SJCRH30 (cell line): ENCODE measurements at regions not wholly inside any gene's neighbourhood (a gene's known extent, or its start where the extent isn't known, plus 50 kb on each side); places are given as distances from the start of the nearest gene placed in this dataset.

Experiments used
- DNase-seq, 2 experiments: peaks; one replicate each; pipeline ENCODE4 v3.0.0-alpha.2; 2015 to 2020
- H3K27ac ChIP-seq: fragments of 250-450 bp; sonication (Bioruptor Pico); 2 replicates; pipeline ENCODE4 v1.5.1; 2020; ENCODE audit warnings: mild to moderate bottlenecking, moderate library complexity
- H3K27me3 ChIP-seq: fragments of 250-450 bp; sonication (Bioruptor Pico); 2 replicates; pipeline ENCODE4 v1.5.1; 2020; ENCODE audit warnings: mild to moderate bottlenecking, moderate library complexity
- H3K36me3 ChIP-seq: fragments of 250-450 bp; sonication (Bioruptor Pico); 2 replicates; pipeline ENCODE4 v1.5.1; 2020; ENCODE audit warnings: mild to moderate bottlenecking, moderate library complexity
- H3K4me1 ChIP-seq: fragments of 250-450 bp; sonication (Bioruptor Pico); 2 replicates; pipeline ENCODE4 v1.5.1; 2020; ENCODE audit warnings: mild to moderate bottlenecking, moderate library complexity
- H3K4me3 ChIP-seq: fragments of 250-450 bp; sonication (Bioruptor Pico); 2 replicates; pipeline ENCODE4 v1.5.1; 2020; ENCODE audit warnings: mild to moderate bottlenecking, moderate library complexity
- H3K9me3 ChIP-seq: fragments of 250-450 bp; sonication (Bioruptor Pico); replicated peaks from 2 replicates; pipeline ENCODE4 v1.5.1; 2020; ENCODE audit warnings: mild to moderate bottlenecking, moderate library complexity

- DNase-seq, result peak; percentile 54 to 56
- no peaks in the 10 kb centered on the region for H3K36me3 ChIP-seq
- H3K27ac ChIP-seq, result peak overlapping the region; percentile 79
- no peak overlapping the region for H3K4me3 ChIP-seq
- no peaks in the 10 kb centered on the region for H3K27me3 ChIP-seq
- no peaks in the 10 kb centered on the region for H3K9me3 ChIP-seq
- H3K4me1 ChIP-seq, result peaks cover 55% of the 10 kb centered on the region
Measured at GRCh38 chr21:22965455-22966135, 1967.4 kb downstream of the NCAM2 start.

DNA sequence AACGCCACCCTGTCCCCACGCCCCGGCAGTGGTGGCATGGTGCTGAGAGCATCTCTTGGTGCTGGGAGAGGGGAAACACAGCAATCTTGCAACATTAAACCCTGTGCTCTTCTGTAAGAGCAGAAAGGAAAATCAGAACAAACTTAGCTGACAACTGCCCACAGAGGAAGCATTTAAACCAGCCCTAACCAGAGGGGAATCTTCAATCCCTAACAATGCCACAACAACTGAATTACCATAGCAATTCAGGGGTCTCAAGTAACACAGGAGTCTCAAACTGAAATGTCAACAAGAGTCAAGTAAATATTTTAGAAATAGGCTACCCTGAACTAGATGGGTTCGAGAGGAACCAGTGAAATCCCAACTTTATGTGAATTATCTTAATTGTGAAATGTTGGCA, 1983.6 kb downstream of the NCAM2 start:
- no peaks in the 10 kb centered on the region for H3K36me3 ChIP-seq
- H3K4me3 ChIP-seq, result no peak overlapping the region
- H3K9me3 ChIP-seq, result peaks cover 5% of the 10 kb centered on the region; the same call in 1 of the 2 replicates
- no peak for DNase-seq
- H3K27ac ChIP-seq, result no peak overlapping the region
- no peaks in the 10 kb centered on the region for H3K4me1 ChIP-seq
- H3K27me3 ChIP-seq, result no peaks in the 10 kb centered on the region

GRCh38 chr21:22993144-22993543, 1994.9 kb downstream of the NCAM2 start:
- H3K27ac ChIP-seq, result peak overlapping the region; percentile 57
- peak; percentile 9 to 39 for DNase-seq
- no peaks in the 10 kb centered on the region for H3K27me3 ChIP-seq
- peaks cover 14% of the 10 kb centered on the region for H3K4me1 ChIP-seq
- no peaks in the 10 kb centered on the region for H3K9me3 ChIP-seq
- H3K4me3 ChIP-seq, result peak overlapping the region; percentile 45
- no peaks in the 10 kb centered on the region for H3K36me3 ChIP-seq

GRCh38 chr21:22993822-22994574, 1995.8 kb downstream of the NCAM2 start:
- peak overlapping the region; percentile 45 for H3K4me3 ChIP-seq
- peak; percentile 93 to 95 for DNase-seq
- no peaks in the 10 kb centered on the region for H3K36me3 ChIP-seq
- H3K4me1 ChIP-seq, result peaks cover 14% of the 10 kb centered on the region
- peak overlapping the region; percentile 57 for H3K27ac ChIP-seq
- no peaks in the 10 kb centered on the region for H3K27me3 ChIP-seq
- no peaks in the 10 kb centered on the region for H3K9me3 ChIP-seq

GRCh38 chr21:23003951-23004350, 2005.7 kb downstream of the NCAM2 start:
- H3K4me1 ChIP-seq, result no peaks in the 10 kb centered on the region
- H3K36me3 ChIP-seq, result no peaks in the 10 kb centered on the region
- H3K4me3 ChIP-seq, result no peak overlapping the region
- H3K27ac ChIP-seq, result no peak overlapping the region
- H3K9me3 ChIP-seq, result no peaks in the 10 kb centered on the region
- no peak for DNase-seq
- no peaks in the 10 kb centered on the region for H3K27me3 ChIP-seq

- Histone ChIP-seq H3K9me3 (no peaks in the 10 kb centered on the region), H3K4me3 (no peak overlapping the region), H3K27ac (no peak overlapping the region), H3K27me3 (no peaks in the 10 kb centered on the region), H3K4me1 (no peaks in the 10 kb centered on the region), H3K36me3 (no peaks in the 10 kb centered on the region)
- no peak for DNase-seq
Measured at GRCh38 chr21:23008601-23009202, 2010.5 kb downstream of the NCAM2 start.

GRCh38 chr21:23009360-23009759, 2011.2 kb downstream of the NCAM2 start:
- no peaks in the 10 kb centered on the region for H3K36me3 ChIP-seq
- H3K27me3 ChIP-seq, result no peaks in the 10 kb centered on the region
- no peaks in the 10 kb centered on the region for H3K9me3 ChIP-seq
- H3K4me3 ChIP-seq, result no peak overlapping the region
- no peaks in the 10 kb centered on the region for H3K4me1 ChIP-seq
- no peak for DNase-seq
- H3K27ac ChIP-seq, result no peak overlapping the region

DNA sequence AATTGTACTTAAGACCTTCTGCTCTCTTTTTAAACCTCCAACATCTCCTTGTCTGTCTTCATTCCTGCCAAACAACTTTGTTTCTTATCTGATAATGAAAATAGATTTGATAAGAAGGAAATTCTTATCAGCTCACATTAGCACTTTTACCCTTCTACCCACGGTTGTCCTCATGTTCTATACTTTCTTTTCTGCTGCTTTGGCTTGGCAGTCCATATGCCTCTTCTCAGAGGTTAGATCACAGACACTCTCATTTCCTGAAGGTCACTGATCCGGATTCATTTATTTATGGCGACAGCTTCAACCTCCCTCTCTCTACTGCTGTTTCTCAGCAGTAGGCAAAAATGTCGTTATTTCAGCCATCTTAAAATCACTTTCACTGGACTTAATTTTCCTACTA, 2015.8 kb downstream of the NCAM2 start:
- H3K27ac ChIP-seq, result no peak overlapping the region
- H3K4me3 ChIP-seq, result no peak overlapping the region
- H3K36me3 ChIP-seq, result no peaks in the 10 kb centered on the region
- no peaks in the 10 kb centered on the region for H3K4me1 ChIP-seq
- no peak for DNase-seq
- no peaks in the 10 kb centered on the region for H3K9me3 ChIP-seq
- no peaks in the 10 kb centered on the region for H3K27me3 ChIP-seq

DNA sequence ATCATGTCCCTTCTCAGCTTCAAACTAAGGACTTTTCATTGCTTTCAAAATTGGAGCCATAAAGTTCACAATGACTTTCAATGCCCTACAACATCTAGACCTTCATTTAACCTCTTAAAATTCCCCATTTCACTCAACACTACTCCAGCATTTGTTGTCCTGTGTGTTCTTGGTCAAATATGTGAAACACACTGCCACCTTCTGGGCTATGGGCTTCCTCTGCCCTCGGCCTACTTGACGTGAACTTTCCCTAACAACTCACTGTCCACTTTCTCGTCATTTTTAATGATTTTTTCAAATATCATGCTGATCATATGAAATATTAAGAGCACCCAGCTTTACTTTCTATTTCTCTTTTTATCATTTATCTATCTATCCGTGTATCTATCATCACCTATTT, 2018.4 kb downstream of the NCAM2 start:
- DNase-seq, result peak; percentile 41 to 66
- H3K36me3 ChIP-seq, result no peaks in the 10 kb centered on the region
- no peaks in the 10 kb centered on the region for H3K9me3 ChIP-seq
- H3K4me3 ChIP-seq, result no peak overlapping the region
- no peaks in the 10 kb centered on the region for H3K4me1 ChIP-seq
- no peaks in the 10 kb centered on the region for H3K27me3 ChIP-seq
- no peak overlapping the region for H3K27ac ChIP-seq

DNA sequence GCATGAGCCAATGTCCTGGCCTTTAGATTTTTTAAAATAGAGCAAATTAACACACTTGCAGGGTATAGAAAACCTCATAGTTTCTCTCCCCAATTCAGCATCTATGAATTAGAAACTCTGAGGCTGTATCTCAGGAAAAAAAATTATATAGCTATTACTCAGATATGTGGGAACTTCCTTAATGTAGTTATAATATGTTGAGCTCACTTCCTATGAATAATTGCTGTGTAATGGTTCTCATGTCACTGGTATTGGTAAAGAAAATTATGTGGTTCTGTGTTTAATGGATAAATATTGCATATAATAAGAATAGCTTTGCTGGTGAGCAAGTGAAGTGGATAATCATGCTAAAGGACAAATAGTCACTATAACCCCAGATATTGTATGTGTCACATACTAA, 2019.8 kb downstream of the NCAM2 start:
- Histone ChIP-seq H3K9me3 (no peaks in the 10 kb centered on the region), H3K36me3 (no peaks in the 10 kb centered on the region), H3K4me1 (no peaks in the 10 kb centered on the region), H3K4me3 (no peak overlapping the region), H3K27me3 (no peaks in the 10 kb centered on the region), H3K27ac (no peak overlapping the region)
- DNase-seq, result no peak

GRCh38 chr21:23020969-23021368, 2022.8 kb downstream of the NCAM2 start:
- no peaks in the 10 kb centered on the region for H3K27me3 ChIP-seq
- DNase-seq, result peak in 1 of 2 experiments; percentile 14
- no peaks in the 10 kb centered on the region for H3K4me1 ChIP-seq
- H3K36me3 ChIP-seq, result no peaks in the 10 kb centered on the region
- H3K9me3 ChIP-seq, result no peaks in the 10 kb centered on the region
- H3K27ac ChIP-seq, result no peak overlapping the region
- no peak overlapping the region for H3K4me3 ChIP-seq

- H3K27me3 ChIP-seq, result no peaks in the 10 kb centered on the region
- no peaks in the 10 kb centered on the region for H3K36me3 ChIP-seq
- no peaks in the 10 kb centered on the region for H3K9me3 ChIP-seq
- DNase-seq, result no peak
- H3K4me1 ChIP-seq, result no peaks in the 10 kb centered on the region
- H3K27ac ChIP-seq, result no peak overlapping the region
- H3K4me3 ChIP-seq, result no peak overlapping the region
Measured at GRCh38 chr21:23021481-23021880, 2023.3 kb downstream of the NCAM2 start.

DNA sequence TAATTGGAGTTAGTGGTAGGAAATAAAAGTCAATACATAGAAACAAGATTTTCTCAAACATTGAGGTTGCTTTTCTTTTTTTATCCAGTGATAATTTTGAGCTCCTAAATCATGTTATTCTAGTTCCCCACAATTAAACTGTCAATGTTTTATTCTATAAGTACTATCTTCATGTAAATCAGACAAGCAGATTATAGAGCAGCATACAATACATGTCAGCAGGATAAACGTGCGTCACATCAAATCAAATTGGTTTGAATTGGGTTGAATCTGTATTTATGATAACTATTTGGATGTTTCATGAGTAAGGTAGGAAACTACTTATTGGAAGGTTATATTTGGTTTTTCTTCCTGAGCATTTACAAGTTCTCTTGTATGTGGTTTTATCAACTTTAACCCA, 2028.7 kb downstream of the NCAM2 start:
- no peak overlapping the region for H3K4me3 ChIP-seq
- no peak overlapping the region for H3K27ac ChIP-seq
- H3K36me3 ChIP-seq, result no peaks in the 10 kb centered on the region
- DNase-seq, result no peak
- H3K9me3 ChIP-seq, result no peaks in the 10 kb centered on the region
- H3K27me3 ChIP-seq, result no peaks in the 10 kb centered on the region
- no peaks in the 10 kb centered on the region for H3K4me1 ChIP-seq

DNA sequence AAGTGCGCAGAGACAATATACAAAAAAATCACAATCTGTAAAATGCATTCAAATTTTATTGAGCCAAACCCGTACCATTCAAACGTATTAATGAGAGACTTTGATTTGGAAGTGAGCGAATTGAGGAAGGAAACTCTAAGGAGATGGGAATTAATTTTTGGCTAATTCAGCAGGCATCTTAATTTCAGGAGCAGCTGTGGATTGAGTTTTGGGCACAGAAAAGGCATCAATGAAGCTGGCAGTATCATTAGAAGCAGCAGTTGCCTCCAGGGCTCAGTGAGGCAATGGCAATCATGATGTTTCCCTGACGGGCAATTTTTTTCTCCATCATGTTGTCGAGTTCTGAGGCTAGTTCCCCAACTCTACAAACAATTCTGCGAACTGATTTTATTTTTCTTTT, 2041.6 kb downstream of the NCAM2 start:
- H3K27ac ChIP-seq, result no peak overlapping the region
- no peak for DNase-seq
- no peaks in the 10 kb centered on the region for H3K36me3 ChIP-seq
- H3K9me3 ChIP-seq, result no peaks in the 10 kb centered on the region
- no peak overlapping the region for H3K4me3 ChIP-seq
- peaks cover 6% of the 10 kb centered on the region; the same call in 1 of the 2 replicates for H3K27me3 ChIP-seq
- H3K4me1 ChIP-seq, result no peaks in the 10 kb centered on the region

DNA sequence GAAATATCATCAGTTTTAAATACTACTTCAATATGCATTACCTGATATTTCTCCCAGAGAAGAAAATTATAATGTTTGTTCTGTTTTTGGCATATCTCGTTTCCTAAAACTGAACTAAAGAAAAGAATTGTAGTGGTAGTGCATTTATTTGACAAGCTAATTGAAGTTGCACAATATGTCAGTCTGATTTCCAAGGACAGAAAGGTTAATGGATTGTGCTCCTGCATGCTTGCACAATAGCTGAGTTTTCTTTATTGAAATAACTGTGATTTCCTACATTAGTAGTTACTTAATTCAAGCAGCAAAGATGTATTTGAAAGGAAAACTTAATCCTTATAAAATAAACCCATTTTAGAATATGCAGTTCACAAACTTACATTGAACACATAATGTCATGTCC, 2047.7 kb downstream of the NCAM2 start:
- H3K4me1 ChIP-seq, result no peaks in the 10 kb centered on the region
- DNase-seq, result no peak
- no peak overlapping the region for H3K27ac ChIP-seq

More for the DNA sequence above, 2047.7 kb downstream of the NCAM2 start:
- Histone ChIP-seq H3K36me3 (no peaks in the 10 kb centered on the region), H3K4me3 (no peak overlapping the region), H3K27me3 (0 out of 2 replicates have a peak, but pooled peaks cover 3% of the 10 kb centered on the region), H3K9me3 (no peaks in the 10 kb centered on the region)
